ENCODE measurements at regions not wholly inside any gene's neighbourhood (a gene's known extent, or its start where the extent isn't known, plus 50 kb on each side); places are given as distances from the start of the nearest gene placed in this dataset.

GRCh38 chr16:86898386-86898785, 320.0 kb downstream of the FOXL1 start:
- intact Hi-C loops (cut with micrococcal nuclease; ENCODE audit: unreplicated experiment): no loop called here
- Histone ChIP-seq H3K27ac (ENCODE audit: low read depth, low read length, poor library complexity, severe bottlenecking) (no peak overlapping the region), H3K9me3 (ENCODE audit: low read depth, low read length, poor library complexity, severe bottlenecking) (no peaks in the 10 kb centered on the region), H3K4me3 (ENCODE audit: low read depth, low read length, poor library complexity, severe bottlenecking) (no peak overlapping the region), H3K27me3 (replicated peaks; ENCODE audit: insufficient read depth, low read depth, low read length, poor library complexity) (peaks cover 12% of the 10 kb centered on the region), H3K4me1 (ENCODE audit: insufficient read depth, low read length, poor library complexity, severe bottlenecking) (no peaks in the 10 kb centered on the region), H3K36me3 (ENCODE audit: insufficient read depth, low read length, poor library complexity, severe bottlenecking) (no peaks in the 10 kb centered on the region)
- no peak for DNase-seq (ENCODE audit: low spot score)
- POLR2A ChIA-PET (ENCODE audit: low non-redundant PET): no interaction called here
- no peak for TF ChIP-seq CTCF (conservative IDR thresholded peaks at IDR 0.05; ENCODE audit: low read depth, low read length)
- CTCF ChIA-PET: no interaction called here
- BruUV-seq (replicated peaks): no TSS peak

GRCh38 chr16:86899151-86899550, 320.8 kb downstream of the FOXL1 start:
- no TSS peak for BruUV-seq (replicated peaks)
- ChIA-PET CTCF (no interaction called here), POLR2A (ENCODE audit: low non-redundant PET) (no interaction called here)
- H3K4me3 ChIP-seq (ENCODE audit: low read depth, low read length, poor library complexity, severe bottlenecking): no peak overlapping the region
- TF ChIP-seq CTCF (conservative IDR thresholded peaks at IDR 0.05; ENCODE audit: low read depth, low read length) (no peak), EZH2 (IDR thresholded peaks at IDR 0.05; ENCODE audit: borderline replicate concordance, low read depth, low read length, poor library complexity, severe bottlenecking) (no peak)
- H3K4me1 ChIP-seq (ENCODE audit: insufficient read depth, low read length, poor library complexity, severe bottlenecking): no peaks in the 10 kb centered on the region
- H3K36me3 ChIP-seq (ENCODE audit: insufficient read depth, low read length, poor library complexity, severe bottlenecking): no peaks in the 10 kb centered on the region
- intact Hi-C loops (cut with micrococcal nuclease; ENCODE audit: unreplicated experiment): no loop called here
- H3K27ac ChIP-seq (ENCODE audit: low read depth, low read length, poor library complexity, severe bottlenecking): no peak overlapping the region
- no peak for DNase-seq (ENCODE audit: low spot score)
- peaks cover 4% of the 10 kb centered on the region for H3K27me3 ChIP-seq (replicated peaks; ENCODE audit: insufficient read depth, low read depth, low read length, poor library complexity)
- no peaks in the 10 kb centered on the region for H3K9me3 ChIP-seq (ENCODE audit: low read depth, low read length, poor library complexity, severe bottlenecking)

DNA sequence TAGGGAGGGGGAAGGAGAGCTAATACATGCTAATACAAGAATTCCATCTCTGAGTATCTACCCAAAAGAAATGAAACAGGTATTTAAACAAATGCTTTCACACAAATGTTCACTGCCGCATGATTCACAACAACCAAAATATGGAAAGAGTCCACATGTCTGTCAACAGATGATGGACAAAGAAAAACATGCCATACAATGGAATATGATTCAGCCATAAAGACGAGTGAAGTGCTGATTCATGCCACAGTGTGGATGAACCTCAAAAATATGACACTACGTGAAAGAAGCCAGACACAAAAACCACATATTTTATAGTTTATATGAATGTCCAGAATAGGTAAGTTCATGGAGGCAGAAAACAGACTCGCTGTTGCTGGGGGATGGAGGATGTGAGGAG, 321.4 kb downstream of the FOXL1 start:
- Histone ChIP-seq H3K36me3 (ENCODE audit: insufficient read depth, low read length, poor library complexity, severe bottlenecking) (no peaks in the 10 kb centered on the region), H3K9me3 (ENCODE audit: low read depth, low read length, poor library complexity, severe bottlenecking) (no peaks in the 10 kb centered on the region), H3K4me3 (ENCODE audit: low read depth, low read length, poor library complexity, severe bottlenecking) (no peak overlapping the region), H3K27ac (ENCODE audit: low read depth, low read length, poor library complexity, severe bottlenecking) (no peak overlapping the region), H3K4me1 (ENCODE audit: insufficient read depth, low read length, poor library complexity, severe bottlenecking) (no peaks in the 10 kb centered on the region), H3K27me3 (replicated peaks; ENCODE audit: insufficient read depth, low read depth, low read length, poor library complexity) (no peaks in the 10 kb centered on the region)
- ChIA-PET CTCF (no interaction called here), POLR2A (ENCODE audit: low non-redundant PET) (no interaction called here)
- DNase-seq (ENCODE audit: low spot score): no peak
- TF ChIP-seq CTCF (conservative IDR thresholded peaks at IDR 0.05; ENCODE audit: low read depth, low read length): no peak
- no peak for TF ChIP-seq EZH2 (IDR thresholded peaks at IDR 0.05; ENCODE audit: borderline replicate concordance, low read depth, low read length, poor library complexity, severe bottlenecking)
- intact Hi-C loops (cut with micrococcal nuclease; ENCODE audit: unreplicated experiment): no loop called here
- no TSS peak for BruUV-seq (replicated peaks)
